NCI-H774 (cell line): ENCODE measurements at regions not wholly inside any gene's neighbourhood (a gene's known extent, or its start where the extent isn't known, plus 50 kb on each side); places are given as distances from the start of the nearest gene placed in this dataset.
"Not testable (repeated sequence)": the region's sequence is repeated elsewhere in the genome, so short reads cannot be mapped to it uniquely, and the experiment has no call there.

ENCODE experiments used
- DNase-seq: peaks from one replicate; lab custom pipeline; 2025; lab: John Stamatoyannopoulos, UW

DNA sequence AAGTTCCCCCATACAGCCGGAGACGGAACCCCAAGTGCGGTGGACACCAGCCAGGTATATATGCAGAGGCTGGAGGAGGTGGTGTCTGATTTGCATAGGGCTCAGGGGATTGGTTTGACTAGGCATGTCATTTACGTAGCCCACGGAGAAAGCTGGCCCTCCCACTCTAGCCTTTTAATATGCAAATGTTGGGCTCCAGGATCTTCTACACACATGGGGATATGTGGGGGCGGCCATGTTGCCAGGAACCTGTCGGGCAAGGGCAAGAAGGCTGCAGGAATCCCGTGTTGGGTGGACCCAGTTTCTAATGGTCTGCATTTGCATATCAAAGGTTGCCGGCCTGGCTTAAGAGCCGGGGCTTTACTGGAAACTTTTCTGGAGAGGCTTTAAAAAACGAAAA, 57.4 kb downstream of the FTHL17 start:
- not testable (repeated sequence) for DNase-seq

DNA sequence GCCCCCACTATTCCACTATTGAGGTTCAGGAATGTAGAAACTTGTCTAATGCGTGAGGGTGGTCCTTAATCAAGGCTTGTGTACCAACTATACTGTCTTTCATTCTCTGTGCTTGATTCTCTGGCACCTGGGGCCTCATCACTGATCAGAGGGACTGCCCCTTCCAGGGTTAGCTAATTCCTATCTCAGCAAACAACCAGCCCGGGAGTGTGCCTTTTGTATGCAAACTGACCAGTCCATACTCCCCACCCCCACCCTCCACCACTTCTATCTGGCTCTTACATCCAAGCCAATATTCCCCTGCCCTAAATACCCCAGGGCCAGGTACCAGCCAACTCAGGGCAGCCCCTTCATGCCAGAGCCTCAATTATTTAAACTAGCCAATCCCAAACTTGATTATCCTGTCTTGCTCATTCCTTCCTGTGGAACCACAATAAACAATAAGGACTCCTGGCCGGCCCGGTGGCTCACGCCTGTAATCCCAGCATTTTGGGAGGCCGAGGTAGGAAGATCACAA, 59.3 kb downstream of the FTHL17 start:
- DNase-seq: no peak

DNA sequence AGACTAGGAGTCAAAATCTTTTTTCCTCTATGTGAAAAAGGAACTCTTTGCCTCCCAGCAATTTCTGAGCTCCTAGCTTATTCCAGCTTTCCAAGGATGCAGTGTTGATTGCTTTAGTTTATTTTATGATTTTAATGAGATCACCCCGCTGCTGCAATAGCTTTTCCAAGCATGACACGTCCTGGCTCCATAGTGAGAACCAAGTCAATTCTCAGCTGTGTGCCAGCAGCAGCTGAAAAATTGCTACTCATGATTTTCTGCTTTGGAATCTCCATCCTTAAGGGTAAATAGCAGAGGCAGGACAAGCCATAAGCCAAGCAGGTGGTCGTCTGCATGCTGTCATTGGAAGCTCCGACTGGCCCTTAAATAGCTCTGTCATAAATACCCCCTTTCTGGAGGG, 64.5 kb downstream of the FTHL17 start:
- DNase-seq: no peak

DNA sequence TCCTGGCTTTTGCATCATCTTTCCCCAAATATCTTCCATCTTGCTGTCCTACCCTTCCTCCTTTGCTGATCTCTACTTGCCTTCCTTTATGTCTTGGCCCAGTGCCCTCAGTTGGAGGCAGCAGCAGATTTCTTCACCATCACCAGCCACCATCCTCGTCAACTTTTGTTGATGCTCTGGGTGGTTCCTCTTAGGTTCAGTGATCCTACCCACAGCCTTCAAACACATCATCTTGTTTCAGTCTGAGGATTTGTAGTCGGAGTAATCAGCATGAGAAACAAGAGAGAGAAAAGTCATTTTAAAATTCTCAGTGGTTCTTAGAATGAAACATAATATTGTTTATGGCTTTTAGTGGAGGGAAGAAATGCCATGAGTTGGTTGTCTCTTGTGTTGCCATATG, 65.8 kb downstream of the FTHL17 start:
- DNase-seq: no peak

DNA sequence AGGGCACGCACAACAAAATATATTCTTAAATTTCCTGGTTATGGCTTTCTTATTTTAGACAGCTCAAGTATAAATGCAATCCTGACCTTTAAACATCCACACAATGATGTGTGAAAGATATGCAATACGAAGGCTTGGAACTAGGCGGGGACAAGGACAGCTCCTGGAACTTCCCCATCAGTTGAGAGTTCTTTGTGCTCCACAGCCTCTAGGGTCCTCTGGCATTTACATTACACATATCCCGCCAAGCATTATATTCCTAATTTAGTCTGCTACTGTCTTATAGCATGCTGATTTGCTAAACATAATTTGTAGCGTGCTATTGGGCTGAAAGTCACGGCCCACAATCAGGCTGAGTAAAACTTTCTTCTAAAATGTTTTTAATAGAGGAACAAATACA, 74.4 kb downstream of the FTHL17 start:
- DNase-seq: no peak

DNA sequence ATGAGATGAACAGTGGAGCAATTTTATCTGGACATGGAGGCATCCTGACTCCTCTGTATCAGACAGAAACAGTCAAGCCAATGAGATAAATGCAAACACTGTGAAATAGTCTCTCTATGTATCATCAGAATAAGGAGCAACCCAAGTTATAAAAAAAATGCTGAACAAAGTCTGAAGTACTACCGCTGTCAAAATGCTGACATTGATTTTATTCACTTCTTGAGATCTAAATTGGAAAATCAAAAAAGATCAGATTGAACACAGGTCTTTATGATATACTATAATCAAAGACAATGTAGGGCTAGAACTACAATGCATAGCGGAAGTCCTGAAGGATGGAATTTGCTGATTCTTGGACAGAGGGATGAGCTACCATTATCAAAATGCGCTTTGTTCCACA, 76.1 kb downstream of the FTHL17 start:
- no peak for DNase-seq

DNA sequence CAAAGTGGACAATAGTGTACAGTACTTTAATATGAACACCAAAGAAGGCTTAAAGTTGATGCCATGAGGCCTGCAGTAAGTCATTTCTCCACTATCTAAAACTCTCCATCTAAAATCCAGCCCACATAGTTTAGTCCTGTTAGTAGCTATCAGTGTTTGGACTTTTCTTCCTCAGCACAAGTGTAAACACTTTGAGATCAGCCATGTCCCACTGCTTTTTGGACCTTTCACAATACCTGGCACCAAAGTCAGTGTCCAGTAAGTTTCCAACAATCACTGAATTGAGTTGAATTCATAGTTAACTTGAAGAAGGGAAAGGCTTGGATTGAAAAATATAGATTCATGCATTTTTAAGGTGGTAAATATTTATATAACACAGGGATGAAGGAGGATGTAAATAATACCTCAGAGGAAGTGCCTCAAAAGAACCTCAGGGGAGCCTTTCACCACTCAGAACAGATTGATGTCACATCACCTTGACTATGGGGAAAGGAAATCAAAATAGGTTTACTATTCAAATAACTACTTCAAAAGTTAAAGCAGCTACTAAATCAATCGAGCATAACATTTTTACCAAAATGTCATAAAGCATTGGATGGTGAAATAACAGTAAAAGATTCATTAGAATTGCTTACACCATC, 76.7 kb downstream of the FTHL17 start:
- DNase-seq: no peak

DNA sequence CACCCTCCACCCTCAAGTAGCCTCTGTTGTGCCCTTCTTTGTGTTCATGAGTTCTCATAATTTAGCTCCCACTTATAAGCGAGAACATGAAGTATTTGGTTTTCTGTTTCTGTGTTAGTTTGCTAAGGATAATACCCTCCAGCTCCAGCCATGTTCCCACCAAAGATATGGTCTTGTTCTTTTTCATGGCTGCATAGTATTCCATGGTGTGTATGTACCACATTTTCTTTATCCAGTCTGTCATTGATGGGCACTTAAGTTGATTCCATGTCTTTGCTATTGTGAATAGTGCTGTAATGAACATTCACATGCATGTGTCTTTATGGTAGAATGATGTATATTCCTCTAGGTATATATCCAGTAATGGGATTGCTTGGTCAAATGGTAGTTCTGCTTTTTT, 77.8 kb downstream of the FTHL17 start:
- DNase-seq: not testable (repeated sequence)

DNA sequence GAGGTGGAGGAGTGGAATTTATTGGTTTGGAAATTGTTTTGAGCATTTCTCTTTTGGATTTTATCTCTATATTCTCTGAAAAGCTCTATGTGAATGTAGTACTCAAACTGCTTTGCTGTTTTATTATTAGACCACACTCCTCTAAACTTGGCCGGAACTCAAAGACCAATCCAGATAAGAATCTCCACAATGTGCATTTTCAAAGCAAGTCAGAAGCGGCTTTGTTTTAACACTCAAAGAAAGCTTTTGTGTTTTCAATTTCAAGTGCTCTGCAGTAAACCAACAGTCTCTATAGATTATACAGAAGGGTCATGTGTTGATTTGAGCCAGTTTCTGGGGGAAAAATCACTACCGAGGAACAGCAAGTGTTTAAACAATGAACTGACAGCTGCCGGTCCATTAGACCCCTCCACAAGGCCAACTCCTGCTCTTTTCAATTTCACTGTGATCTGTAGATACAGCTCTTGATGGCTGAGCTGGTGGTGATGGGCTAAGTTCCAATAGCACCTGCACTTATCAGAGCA, 79.4 kb downstream of the FTHL17 start:
- peak; percentile 25 for DNase-seq

DNA sequence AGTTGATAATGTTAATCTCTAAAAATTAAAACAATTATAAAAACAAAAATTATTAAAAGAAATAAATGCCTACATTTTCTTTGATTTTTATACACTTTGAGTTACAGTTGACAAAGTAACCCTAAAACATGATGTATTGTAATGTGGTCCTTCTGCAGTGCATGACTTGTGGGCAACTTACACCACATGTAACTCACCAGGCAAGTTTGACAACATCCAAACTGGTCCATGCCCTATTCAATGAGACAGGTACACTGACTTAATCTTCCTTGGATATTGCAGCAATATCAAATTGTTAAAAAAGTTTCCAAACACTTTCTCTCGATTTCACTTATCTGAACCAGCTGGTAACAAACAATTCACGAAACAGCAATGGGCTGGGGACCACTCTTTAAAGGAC, 81.5 kb downstream of the FTHL17 start:
- DNase-seq: no peak

DNA sequence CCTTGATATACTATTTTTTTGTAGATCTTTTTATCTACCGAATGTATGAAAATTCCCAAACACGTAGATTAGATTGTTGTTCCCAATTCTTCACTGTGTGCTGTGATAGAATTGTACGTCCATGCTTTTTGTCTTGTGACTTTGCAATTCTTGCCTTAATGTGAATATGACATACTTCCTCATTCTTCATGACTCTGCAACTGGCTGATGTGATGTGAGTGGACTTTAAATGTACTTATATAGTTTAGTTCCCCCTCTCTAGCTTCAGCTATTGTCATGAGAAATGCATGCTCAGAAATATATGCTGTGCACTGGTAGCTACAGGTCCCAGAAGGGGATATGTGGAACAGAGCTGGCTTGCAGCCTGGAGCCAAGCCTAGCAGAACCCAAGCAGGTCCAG, 89.4 kb downstream of the FTHL17 start:
- DNase-seq: no peak

DNA sequence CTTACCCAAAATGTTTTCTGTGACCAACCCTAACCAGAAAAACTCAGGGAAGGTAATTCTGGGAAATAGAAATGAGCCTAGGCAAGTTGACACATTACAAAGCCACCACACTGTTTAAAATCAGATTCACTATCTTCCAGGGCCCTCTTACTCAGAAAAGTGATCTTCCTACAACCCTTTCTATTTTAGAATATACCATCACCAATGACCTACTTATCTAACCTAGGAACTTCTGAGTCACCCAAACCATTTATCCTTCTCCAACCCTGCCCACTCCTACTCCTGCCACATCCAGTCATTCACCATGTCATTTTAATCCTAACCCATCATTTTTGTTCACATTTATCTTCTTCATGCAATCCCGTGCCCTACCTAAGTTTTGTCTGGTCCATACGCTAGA, 89.9 kb downstream of the FTHL17 start:
- no peak for DNase-seq

DNA sequence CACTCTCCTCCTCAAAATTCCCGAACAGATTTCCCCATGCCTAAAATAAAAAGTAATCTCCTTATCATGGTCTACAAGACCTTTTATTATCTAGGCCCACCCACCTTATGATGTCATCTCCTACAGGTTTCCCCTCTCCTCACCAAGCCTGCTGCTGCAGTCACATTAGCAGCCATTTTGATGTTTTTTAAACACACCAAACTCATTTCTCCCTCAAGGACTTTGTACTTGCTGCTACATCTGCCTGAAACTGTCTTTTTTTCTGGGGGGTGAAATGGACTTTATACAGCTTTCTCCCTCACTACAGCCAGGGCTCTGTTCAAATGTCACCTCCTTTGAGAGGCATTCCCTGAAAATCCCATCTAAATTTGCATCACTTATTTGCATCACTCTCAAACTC, 90.2 kb upstream of the TAB3 start:
- no peak for DNase-seq

DNA sequence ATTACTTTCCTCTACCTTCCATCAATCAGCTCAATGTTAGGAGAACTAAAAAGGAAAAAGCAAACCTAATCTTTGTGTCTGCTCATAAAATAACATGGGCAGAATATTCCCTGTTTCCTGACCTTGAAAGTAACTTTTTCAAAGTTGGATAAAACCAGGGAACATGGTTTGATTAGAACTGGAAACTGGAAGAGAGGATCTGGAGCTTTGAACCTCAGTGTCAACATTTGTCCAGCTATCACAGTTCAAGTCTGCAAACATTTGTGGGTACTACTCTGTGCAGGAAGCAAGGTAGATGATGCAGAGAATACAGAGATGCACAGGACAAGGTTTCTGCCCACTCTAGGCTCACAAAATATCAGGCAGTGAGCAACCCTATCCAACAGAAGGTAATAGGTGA, 86.4 kb upstream of the TAB3 start:
- no peak for DNase-seq

DNA sequence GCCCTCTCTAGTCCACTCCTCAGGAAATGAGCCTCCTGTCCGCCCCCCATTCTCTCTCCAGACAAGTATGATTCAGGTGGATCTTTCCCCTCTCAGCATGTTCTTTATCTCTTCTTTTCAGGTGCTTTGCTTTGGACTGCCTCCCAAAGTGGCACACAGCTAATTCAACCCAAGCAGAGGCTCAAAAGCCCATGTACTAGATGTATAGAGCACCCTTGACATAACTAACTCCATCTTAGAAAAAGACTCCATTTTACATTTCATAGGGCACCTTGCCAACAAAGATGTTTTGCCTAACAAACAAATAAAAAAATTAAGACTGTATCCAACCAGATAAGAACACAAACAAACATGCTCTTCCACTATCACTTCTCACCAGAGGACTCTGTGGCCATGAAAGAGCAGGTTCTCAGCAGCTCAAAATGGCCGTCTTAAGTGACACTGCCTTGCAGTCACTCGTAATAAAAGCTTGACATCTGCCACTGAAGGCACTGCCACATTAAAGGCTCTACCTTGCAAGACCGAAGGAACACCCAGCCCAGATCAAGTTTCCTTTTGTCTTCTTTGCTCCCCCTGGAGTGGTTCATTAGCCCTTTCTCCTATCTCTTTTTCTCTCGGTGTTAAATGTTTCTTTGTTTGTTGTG, 84.9 kb upstream of the TAB3 start:
- no peak for DNase-seq

DNA sequence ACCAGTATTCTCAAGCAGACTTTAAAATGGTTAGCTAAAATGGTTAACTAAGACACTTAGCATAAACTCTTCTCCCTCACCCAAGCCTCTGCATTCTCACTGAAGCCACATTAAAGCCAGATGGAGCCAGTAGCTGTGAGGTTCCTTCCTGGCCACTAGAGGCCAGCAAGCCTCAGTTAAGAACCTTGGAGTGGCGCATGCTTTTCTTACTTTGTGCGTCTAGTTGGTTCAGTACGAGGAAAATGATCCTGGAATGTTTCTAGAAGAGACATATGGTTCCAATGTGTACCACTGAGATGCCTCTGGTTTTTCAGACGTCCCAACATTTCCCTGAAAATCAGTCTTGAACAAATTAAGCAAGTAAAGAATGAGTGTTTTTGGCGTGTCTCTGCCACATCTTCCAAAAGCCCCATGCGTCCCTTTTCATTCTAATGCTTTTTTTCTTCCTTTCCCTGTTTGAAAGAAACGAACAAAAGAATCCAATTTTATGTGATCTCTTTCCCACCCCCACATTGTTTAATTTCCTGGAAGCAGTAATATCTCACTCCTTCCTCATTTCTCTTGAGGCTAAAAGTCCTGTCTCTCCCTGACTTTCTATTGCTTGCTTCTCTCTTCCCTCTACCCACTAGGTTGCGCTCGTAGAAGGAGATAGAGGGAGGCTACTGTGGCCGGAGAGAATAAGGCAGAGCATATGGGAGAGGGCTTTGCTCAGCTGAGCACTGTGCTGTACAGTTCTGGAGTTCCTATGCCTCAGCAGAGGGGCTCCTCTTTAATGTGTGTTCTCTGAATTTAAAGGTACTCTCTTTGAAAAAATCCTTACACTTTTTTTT, 82.9 kb upstream of the TAB3 start:
- no peak for DNase-seq

DNA sequence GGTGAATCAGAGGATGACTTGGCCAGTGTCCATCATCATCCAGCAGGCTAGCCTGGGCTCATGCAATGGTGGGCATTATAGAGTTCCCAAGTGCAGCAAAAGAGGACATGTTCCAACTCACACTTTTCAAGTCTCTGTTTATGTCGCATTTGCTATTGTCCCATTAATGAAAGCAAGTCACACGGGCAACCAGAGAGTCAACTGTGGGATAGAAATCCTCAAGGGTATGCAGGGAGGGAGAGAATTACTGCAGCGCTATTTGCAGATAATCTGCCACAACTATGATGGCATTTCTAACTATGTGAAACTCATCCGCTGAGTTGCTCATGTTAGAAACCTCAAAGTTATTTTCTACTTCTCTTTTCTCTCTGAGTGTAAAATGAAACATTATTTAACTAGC, 78.5 kb upstream of the TAB3 start:
- no peak for DNase-seq

DNA sequence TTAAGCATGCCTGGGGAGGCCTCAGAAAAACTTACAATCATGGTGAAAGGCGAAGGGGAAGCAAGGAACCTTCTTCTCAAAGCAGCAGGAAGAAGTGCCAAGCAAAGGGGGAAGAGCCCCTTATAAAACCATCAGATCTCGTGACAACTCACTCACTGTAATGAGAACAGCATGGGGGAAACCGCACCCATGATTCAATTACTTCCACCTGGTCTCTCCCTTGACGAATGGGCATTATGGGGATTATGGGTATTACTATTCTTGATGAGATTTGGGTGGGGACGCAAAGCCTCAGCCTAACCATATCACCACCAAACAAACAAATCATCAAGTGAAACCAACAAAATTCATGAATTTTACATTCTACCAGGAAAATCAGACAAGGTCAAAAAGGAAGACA, 76.7 kb upstream of the TAB3 start:
- DNase-seq: no peak

DNA sequence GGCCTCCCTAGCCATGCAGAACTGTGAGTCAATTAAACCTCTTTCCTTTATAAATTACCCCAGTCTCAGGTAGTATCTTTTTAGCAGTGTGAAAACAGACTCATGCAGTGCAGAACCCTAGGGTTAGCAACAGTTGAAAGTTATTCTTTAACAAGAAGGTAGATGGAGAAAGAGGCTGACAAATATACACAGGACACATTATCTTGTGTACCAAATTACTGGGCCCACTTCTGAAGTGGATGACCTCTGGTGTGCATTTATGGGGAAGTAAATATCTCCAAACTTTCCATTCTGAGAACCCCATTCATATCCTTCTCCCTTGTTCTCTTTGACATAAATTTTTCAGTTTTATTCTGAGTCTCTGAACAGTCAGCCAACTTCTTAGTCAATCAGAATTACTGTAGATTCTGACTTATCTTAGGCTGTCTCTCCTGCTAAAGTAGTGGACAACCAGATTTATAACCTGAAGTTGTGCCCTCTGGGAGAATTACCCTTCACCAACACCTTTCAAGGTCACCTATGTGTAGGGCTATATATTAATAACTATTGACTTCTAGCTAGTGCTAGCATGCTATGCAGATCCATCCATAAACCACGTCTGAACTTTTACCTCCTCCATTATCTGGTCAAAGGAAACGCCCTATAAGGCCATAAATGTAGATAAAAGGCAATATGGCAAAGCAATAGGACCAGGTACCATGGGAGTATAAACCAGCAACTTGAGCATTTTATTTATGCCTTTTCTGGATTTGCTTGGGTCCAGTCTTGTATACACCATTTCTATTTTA, 72.5 kb upstream of the TAB3 start:
- no peak for DNase-seq

DNA sequence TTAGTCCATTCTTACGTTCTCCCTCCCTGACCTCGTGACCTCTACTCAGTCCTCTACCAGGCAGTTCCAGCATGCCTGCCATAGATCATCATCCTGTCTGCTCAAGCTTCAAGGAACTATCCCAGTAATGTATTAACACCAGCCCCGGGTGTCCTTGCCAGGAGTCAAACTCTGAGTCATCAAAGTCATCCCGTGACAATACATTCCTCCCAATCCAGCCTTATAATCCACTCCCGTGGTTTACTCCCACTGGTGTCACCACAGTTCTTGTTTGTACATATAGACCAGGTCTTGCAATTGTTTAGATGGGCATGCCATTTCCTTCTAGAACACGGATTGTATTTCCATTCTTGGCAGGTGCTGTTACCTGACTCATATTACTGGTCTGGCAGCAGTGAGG, 68.7 kb upstream of the TAB3 start:
- DNase-seq: no peak

DNA sequence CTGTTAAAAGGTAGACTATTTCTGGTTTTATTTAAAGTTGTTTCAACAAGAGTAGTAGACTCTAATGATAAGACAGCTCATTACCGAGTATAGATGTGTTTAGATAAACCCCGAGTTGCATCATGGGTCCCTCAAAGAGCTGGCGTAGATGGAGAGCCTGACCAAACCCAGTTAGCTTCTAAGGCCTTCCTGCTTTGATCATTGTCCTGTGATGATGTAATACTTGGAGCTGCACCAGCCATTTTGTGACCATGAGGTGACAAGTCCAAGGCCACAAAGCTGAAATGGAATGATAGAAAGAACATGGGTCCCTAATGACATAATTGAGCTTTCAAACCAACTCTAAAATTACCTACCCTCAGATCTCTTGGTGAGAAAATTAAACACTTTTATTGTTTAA, 66.6 kb upstream of the TAB3 start:
- no peak for DNase-seq

DNA sequence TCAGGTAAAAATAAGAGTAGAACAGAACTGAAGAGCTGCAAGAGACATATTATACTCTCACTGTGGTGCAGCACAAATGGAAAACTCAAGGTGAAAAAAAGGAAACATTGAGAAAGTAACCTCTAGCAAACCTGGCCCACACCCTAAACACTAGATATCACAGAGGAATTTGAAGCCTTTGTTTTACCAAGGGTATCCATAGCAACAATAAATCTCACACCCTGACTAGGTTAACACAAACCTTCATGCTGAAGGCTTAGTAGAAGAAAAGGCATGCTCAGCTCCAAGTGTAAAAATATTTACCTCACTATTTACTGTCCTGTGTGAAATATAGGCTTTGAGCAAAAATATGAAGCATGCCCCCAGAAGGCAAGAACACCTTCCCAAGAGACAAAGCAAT, 61.9 kb upstream of the TAB3 start:
- DNase-seq: no peak
